Fibroblast of skin of scalp (primary cell): ENCODE measurements at regions not wholly inside any gene's neighbourhood (a gene's known extent, or its start where the extent isn't known, plus 50 kb on each side); places are given as distances from the start of the nearest gene placed in this dataset.

Experiments
- DNase-seq: peaks from one replicate; pipeline ENCODE4 v3.0.0-alpha.2; 2013

GRCh38 chr4:117968606-117969005 is 65.7 kb upstream of the NDST3 start:
- DNase-seq = no peak

DNA sequence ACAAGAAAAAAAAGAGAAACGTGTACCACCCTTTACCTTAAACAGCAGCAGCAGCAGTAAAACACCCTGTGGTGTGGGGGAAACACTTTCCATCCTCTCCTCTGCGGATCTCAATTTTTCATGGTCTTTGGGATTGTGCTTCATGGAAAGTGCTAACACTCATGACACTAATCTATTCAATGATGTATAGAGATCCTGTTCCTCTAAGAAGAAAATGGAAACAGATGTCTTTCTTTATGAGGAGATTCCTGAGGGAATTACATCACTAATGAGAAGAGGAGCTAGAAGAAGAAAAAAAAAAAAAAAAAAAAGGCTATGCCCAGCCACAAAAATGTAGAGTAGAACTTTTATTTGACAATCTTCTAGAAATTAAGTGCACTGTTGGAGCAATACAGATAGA is 62.9 kb upstream of the NDST3 start:
- peak; percentile 94 for DNase-seq

DNA sequence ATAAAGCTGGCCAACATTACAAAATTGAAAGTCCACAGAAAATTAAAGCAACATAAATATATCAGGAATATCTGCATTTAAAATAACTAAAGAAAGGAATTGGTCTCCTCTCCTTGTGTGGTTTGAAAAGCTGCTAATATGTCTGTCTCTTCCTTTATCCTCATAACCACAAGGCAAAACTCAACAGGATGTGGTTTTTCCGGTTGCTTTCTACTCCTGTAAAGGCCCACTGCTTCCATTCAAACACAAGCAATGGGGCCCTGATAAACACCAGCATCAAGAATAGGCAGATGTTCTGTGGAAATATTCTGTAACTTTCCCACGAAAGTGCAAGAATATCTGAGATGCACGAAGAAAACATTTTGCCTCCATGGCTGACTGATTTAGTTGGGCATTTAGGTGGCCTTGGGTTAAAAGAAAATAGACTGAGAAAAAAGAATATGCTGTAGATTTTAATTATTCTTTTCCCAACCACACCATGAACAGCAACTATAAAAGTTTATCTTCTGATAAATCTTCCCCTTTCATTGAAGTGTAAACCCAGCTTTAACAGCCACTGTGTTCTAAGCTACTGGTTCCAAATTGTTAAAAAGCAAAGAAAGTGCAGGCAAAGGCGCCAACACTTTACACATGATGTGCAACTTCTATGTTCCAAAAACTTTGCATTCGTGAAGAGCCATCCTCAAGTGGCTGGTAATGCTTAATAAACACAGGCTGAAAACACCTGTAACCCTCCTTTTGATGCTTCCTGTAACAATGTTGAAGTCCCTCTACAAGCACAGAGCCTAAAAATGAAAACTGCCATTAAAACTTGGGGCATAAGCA is 50.5 kb upstream of the NDST3 start:
- peak; percentile 58 for DNase-seq

- peak; percentile 52 for DNase-seq
Measured at GRCh38 chr4:117984366-117984680, 50.0 kb upstream of the NDST3 start.
